ENCODE measurements at regions not wholly inside any gene's neighbourhood (a gene's known extent, or its start where the extent isn't known, plus 50 kb on each side); places are given as distances from the start of the nearest gene placed in this dataset.

DNA sequence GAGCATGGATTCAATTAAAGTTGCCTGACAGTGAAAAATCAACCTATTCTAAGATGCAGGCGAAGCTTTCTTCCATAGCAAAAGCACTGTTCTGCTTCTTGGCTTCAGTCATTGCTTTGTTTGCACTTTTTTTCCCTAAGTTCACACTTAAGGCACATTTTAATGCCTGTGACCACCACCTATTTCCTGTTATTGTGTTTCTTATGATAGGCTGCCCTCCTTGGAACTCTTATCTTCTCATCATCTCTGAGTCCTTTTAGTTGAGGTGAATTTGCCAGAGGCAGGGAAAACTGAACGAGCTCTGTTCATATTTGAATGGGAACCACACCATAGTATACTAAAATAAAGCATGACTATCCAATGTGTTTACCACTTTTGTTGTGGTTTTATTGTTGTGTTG, 119.8 kb downstream of the SPCS3 start:
- H3K9me3 ChIP-seq, result no peaks in the 10 kb centered on the region
- no peak for DNase-seq (ENCODE audit: low spot score)
- WGBS, result 40% methylated on average over 2 of the region's 2 CpGs
- H3K27ac ChIP-seq, result no peak overlapping the region
- H3K4me3 ChIP-seq, result no peak overlapping the region
- no peaks in the 10 kb centered on the region for H3K36me3 ChIP-seq
- intact Hi-C loops (cut with DNase I), result no loop called here
- no peaks in the 10 kb centered on the region for H3K27me3 ChIP-seq (replicated peaks; ENCODE audit: insufficient read depth)
- TF ChIP-seq, protein P1, sequence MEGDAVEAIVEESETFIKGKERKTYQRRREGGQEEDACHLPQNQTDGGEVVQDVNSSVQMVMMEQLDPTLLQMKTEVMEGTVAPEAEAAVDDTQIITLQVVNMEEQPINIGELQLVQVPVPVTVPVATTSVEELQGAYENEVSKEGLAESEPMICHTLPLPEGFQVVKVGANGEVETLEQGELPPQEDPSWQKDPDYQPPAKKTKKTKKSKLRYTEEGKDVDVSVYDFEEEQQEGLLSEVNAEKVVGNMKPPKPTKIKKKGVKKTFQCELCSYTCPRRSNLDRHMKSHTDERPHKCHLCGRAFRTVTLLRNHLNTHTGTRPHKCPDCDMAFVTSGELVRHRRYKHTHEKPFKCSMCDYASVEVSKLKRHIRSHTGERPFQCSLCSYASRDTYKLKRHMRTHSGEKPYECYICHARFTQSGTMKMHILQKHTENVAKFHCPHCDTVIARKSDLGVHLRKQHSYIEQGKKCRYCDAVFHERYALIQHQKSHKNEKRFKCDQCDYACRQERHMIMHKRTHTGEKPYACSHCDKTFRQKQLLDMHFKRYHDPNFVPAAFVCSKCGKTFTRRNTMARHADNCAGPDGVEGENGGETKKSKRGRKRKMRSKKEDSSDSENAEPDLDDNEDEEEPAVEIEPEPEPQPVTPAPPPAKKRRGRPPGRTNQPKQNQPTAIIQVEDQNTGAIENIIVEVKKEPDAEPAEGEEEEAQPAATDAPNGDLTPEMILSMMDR (IDR thresholded peaks at IDR 0.05), result no peak
- no peak for TF ChIP-seq POLR2AphosphoS5 (IDR thresholded peaks at IDR 0.05)
- no peak for TF ChIP-seq POLR2A (IDR thresholded peaks at IDR 0.05)
- H3K4me1 ChIP-seq (replicated peaks), result no peaks in the 10 kb centered on the region

DNA sequence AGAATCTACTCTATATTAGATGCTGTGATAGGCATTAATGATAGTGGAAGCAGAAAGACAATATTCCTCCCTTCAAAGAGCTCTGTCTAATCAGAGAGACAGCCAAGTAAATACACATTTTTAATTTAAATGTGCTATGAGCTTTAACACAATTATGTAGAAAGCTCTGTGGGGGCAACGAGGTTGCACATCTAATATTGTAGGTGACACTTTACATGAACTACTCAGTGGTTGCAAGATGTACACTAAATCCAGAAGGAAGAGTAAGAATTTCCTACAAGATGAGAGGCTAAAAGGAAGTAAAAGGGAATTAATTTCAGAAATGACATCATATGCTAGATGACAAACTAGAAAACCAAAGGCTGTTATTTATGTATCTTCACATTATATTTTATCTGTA, 120.9 kb downstream of the SPCS3 start:
- H3K4me1 ChIP-seq (replicated peaks), result no peaks in the 10 kb centered on the region
- intact Hi-C loops (cut with DNase I), result no loop called here
- no peak overlapping the region for H3K4me3 ChIP-seq
- no peaks in the 10 kb centered on the region for H3K9me3 ChIP-seq
- no peaks in the 10 kb centered on the region for H3K36me3 ChIP-seq
- no peak for TF ChIP-seq POLR2A (IDR thresholded peaks at IDR 0.05)
- TF ChIP-seq, protein P1 (IDR thresholded peaks at IDR 0.05), result no peak
- no peak for TF ChIP-seq POLR2AphosphoS5 (IDR thresholded peaks at IDR 0.05)
- 82% methylated on average over 1 of the region's 1 CpG for WGBS
- no peaks in the 10 kb centered on the region for H3K27me3 ChIP-seq (replicated peaks; ENCODE audit: insufficient read depth)
- H3K27ac ChIP-seq, result no peak overlapping the region
- no peak for DNase-seq (ENCODE audit: low spot score)

DNA sequence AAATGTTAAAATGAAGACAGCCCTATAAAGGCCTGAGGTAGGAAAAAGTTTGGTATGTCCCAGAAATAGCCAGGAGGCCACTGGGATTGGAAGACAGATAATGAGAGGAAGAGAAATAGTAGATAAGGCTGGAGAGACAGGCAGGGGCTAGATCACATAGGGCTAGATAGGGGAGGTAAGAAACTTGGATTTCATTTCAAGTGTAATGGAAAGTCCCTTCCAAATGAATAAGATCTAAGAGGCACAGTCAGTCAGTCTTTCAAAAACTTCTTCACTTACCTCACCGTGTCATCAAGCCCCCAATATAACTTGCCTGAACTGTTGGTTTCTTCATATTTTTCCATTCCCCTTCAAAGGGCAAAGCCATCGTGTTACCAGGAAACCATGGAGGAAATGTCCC, 121.8 kb downstream of the SPCS3 start:
- Histone ChIP-seq H3K9me3 (no peaks in the 10 kb centered on the region), H3K27ac (no peak overlapping the region), H3K4me1 (replicated peaks) (no peaks in the 10 kb centered on the region), H3K36me3 (no peaks in the 10 kb centered on the region), H3K4me3 (no peak overlapping the region), H3K27me3 (replicated peaks; ENCODE audit: insufficient read depth) (no peaks in the 10 kb centered on the region)
- no peak for TF ChIP-seq POLR2A (IDR thresholded peaks at IDR 0.05)
- TF ChIP-seq, protein P1 (IDR thresholded peaks at IDR 0.05), result no peak
- TF ChIP-seq POLR2AphosphoS5 (IDR thresholded peaks at IDR 0.05), result no peak
- no peak for DNase-seq (ENCODE audit: low spot score)
- intact Hi-C loops (cut with DNase I), result no loop called here
- WGBS, result 94% methylated on average over 2 of the region's 2 CpGs

DNA sequence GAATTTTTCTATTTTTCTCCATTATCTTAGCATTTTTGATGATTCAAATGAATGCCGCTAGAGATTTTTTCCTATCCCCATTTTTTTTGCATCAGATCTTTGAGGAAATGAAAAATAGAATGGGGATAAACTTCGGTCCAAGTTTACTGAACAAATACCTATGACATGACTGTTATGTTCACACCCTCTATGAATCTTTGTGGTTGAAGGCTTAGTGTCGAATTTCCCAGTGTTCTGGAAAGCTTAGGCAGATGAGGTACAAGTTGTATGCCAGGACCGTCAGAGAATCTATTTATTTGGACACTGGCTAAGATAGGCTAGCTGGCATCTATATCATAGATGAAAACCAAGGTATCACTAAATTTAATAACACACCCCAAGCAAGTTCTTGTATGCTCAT, 123.4 kb downstream of the SPCS3 start:
- Histone ChIP-seq H3K27ac (no peak overlapping the region), H3K27me3 (replicated peaks; ENCODE audit: insufficient read depth) (no peaks in the 10 kb centered on the region), H3K4me1 (replicated peaks) (no peaks in the 10 kb centered on the region), H3K4me3 (no peak overlapping the region), H3K36me3 (no peaks in the 10 kb centered on the region), H3K9me3 (no peaks in the 10 kb centered on the region)
- WGBS, result 35% methylated on average over 4 of the region's 4 CpGs
- intact Hi-C loops (cut with DNase I), result no loop called here
- TF ChIP-seq POLR2AphosphoS5 (IDR thresholded peaks at IDR 0.05) (no peak), POLR2A (IDR thresholded peaks at IDR 0.05) (no peak)
- TF ChIP-seq, protein P1 (IDR thresholded peaks at IDR 0.05), result no peak
- no peak for DNase-seq (ENCODE audit: low spot score)

DNA sequence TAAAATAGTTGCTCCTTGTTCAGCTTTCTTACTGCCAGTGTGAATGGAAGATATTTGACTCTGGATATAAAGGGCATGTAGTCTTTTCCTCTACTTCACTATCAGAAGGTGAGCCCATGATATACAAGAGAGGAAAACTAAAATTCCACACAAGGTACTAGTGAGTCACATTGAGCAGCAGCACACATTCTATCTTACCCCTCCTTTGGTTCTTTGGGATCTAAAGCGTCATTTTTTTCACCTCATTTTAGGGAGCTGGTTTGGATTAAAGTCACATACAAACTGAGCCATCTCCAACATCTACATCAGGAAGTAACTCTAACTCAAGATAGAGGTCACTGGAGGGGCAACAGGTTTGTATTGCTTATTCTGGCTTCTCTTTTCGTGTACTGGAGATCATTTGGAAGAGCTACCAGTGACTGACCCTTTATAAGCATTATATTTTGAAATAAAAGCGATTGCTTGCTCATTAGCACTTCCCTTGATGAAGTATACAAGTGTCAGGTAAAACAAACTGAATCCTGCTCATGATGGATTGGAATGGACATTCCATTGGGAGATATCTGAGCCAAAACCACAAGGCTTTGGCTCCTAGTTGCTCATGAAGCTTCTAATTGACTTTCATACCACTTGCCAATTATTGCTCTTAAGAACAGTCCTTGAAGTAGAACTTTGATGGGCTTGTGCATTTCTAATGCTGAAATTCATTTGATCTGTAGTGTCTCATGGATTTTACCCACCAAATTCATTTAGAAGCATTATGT, 124.1 kb downstream of the SPCS3 start:
- TF ChIP-seq, protein P1 (IDR thresholded peaks at IDR 0.05), result no peak
- no peak for TF ChIP-seq POLR2A (IDR thresholded peaks at IDR 0.05)
- no peak for TF ChIP-seq POLR2AphosphoS5 (IDR thresholded peaks at IDR 0.05)
- H3K9me3 ChIP-seq, result no peaks in the 10 kb centered on the region
- no peak overlapping the region for H3K27ac ChIP-seq
- intact Hi-C loops (cut with DNase I), result no loop called here
- no peak overlapping the region for H3K4me3 ChIP-seq
- H3K4me1 ChIP-seq (replicated peaks), result no peaks in the 10 kb centered on the region
- no peaks in the 10 kb centered on the region for H3K36me3 ChIP-seq
- no peak for DNase-seq (ENCODE audit: low spot score)
- H3K27me3 ChIP-seq (replicated peaks; ENCODE audit: insufficient read depth), result no peaks in the 10 kb centered on the region
- WGBS, result 73% methylated on average over 3 of the region's 3 CpGs

All from prostate gland (tissue), 2 donors.